ENCODE measurements at regions not wholly inside any gene's neighbourhood (a gene's known extent, or its start where the extent isn't known, plus 50 kb on each side); places are given as distances from the start of the nearest gene placed in this dataset.

GRCh38 chr4:163776957-163777356, 282.5 kb downstream of the TMA16 start:
- TF ChIP-seq, protein P1, sequence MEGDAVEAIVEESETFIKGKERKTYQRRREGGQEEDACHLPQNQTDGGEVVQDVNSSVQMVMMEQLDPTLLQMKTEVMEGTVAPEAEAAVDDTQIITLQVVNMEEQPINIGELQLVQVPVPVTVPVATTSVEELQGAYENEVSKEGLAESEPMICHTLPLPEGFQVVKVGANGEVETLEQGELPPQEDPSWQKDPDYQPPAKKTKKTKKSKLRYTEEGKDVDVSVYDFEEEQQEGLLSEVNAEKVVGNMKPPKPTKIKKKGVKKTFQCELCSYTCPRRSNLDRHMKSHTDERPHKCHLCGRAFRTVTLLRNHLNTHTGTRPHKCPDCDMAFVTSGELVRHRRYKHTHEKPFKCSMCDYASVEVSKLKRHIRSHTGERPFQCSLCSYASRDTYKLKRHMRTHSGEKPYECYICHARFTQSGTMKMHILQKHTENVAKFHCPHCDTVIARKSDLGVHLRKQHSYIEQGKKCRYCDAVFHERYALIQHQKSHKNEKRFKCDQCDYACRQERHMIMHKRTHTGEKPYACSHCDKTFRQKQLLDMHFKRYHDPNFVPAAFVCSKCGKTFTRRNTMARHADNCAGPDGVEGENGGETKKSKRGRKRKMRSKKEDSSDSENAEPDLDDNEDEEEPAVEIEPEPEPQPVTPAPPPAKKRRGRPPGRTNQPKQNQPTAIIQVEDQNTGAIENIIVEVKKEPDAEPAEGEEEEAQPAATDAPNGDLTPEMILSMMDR (IDR thresholded peaks at IDR 0.05): no peak
- TF ChIP-seq ZFX (IDR thresholded peaks at IDR 0.05; ENCODE audit: borderline replicate concordance): no peak

Data from 22Rv1 (cell line).